HG03354 (cell line): ENCODE measurements at regions not wholly inside any gene's neighbourhood (a gene's known extent, or its start where the extent isn't known, plus 50 kb on each side); places are given as distances from the start of the nearest gene placed in this dataset.
"Not testable (repeated sequence)": the region's sequence is repeated elsewhere in the genome, so short reads cannot be mapped to it uniquely, and the experiment has no call there.

Experiments
- ATAC-seq: cut with Tn5 transposase; IDR thresholded peaks from one replicate; pipeline ENCODE4 v1.9.1; 2021; ENCODE audit warnings: mild to moderate bottlenecking; ENCODE audit not compliant: unreplicated experiment, poor library complexity, severe bottlenecking

GRCh38 chr2:184206045-184206444 lies 392.3 kb upstream of the ZNF804A start:
- ATAC-seq = no peak

- no peak for ATAC-seq
Measured at GRCh38 chr2:184210329-184210728, 388.0 kb upstream of the ZNF804A start.

- no peak for ATAC-seq
Measured at GRCh38 chr2:184215745-184216144, 382.6 kb upstream of the ZNF804A start.

GRCh38 chr2:184256611-184257010 lies 341.7 kb upstream of the ZNF804A start:
- ATAC-seq = no peak

GRCh38 chr2:184261331-184261730 lies 337.0 kb upstream of the ZNF804A start:
- ATAC-seq = no peak

GRCh38 chr2:184261818-184262217 lies 336.5 kb upstream of the ZNF804A start:
- ATAC-seq = no peak

GRCh38 chr2:184268900-184269477 lies 329.3 kb upstream of the ZNF804A start:
- no peak for ATAC-seq

GRCh38 chr2:184270660-184271059 lies 327.7 kb upstream of the ZNF804A start:
- no peak for ATAC-seq

- ATAC-seq = no peak
Measured at GRCh38 chr2:184272056-184272455, 326.3 kb upstream of the ZNF804A start.

GRCh38 chr2:184294831-184295230 lies 303.5 kb upstream of the ZNF804A start:
- no peak for ATAC-seq

- ATAC-seq = no peak
Measured at GRCh38 chr2:184297085-184297484, 301.2 kb upstream of the ZNF804A start.

- no peak for ATAC-seq
Measured at GRCh38 chr2:184302506-184302905, 295.8 kb upstream of the ZNF804A start.

- no peak for ATAC-seq
Measured at GRCh38 chr2:184304006-184304405, 294.3 kb upstream of the ZNF804A start.

- ATAC-seq = no peak
Measured at GRCh38 chr2:184305105-184305504, 293.2 kb upstream of the ZNF804A start.

GRCh38 chr2:184308706-184309105 lies 289.6 kb upstream of the ZNF804A start:
- no peak for ATAC-seq

- no peak for ATAC-seq
Measured at GRCh38 chr2:184312970-184313369, 285.4 kb upstream of the ZNF804A start.

GRCh38 chr2:184314829-184315228 lies 283.5 kb upstream of the ZNF804A start:
- no peak for ATAC-seq

- ATAC-seq = no peak
Measured at GRCh38 chr2:184316921-184317320, 281.4 kb upstream of the ZNF804A start.

- no peak for ATAC-seq
Measured at GRCh38 chr2:184322615-184323014, 275.7 kb upstream of the ZNF804A start.

GRCh38 chr2:184326066-184326465 lies 272.3 kb upstream of the ZNF804A start:
- ATAC-seq = no peak

- not testable (repeated sequence) for ATAC-seq
Measured at GRCh38 chr2:184327805-184328204, 270.5 kb upstream of the ZNF804A start.

- ATAC-seq = not testable (repeated sequence)
Measured at GRCh38 chr2:184330561-184330960, 267.8 kb upstream of the ZNF804A start.
